K562 (cell line): ENCODE measurements at regions not wholly inside any gene's neighbourhood (a gene's known extent, or its start where the extent isn't known, plus 50 kb on each side); places are given as distances from the start of the nearest gene placed in this dataset.

Experiments
- CUX1 ChIP-seq: fragments of 200-800 bp; sonication (Bioruptor generic); IDR thresholded peaks from 2 replicates; pipeline ENCODE4 v1.6.1; 2016; ENCODE audit warnings: missing genetic modification characterization, missing compliant biosample characterization
- HDAC6 ChIP-seq: IDR thresholded peaks from 2 replicates; pipeline ENCODE4 v1.6.1; 2012; ENCODE audit warnings: low read depth, mild to moderate bottlenecking, control low read depth, inconsistent platforms, low read length, moderate library complexity
- NFYB ChIP-seq: IDR thresholded peaks from 2 replicates; pipeline ENCODE4 v1.6.1; 2011; ENCODE audit warnings: mild to moderate bottlenecking, moderate library complexity; ENCODE audit not compliant: insufficient read length; ENCODE audit errors: extremely low read depth
- SETDB1 ChIP-seq: IDR thresholded peaks from one replicate; pipeline ENCODE4 v1.6.1; 2012; ENCODE audit warnings: low read length, control low read depth, inconsistent platforms
- ZNF232 ChIP-seq: sonication (generic); formaldehyde crosslinking; IDR thresholded peaks from 2 replicates; pipeline ENCODE4 v1.8.0; 2022; ENCODE audit warnings: mild to moderate bottlenecking, missing genetic modification reagents
- ZNF395 ChIP-seq: fragments of 200-800 bp; sonication (Bioruptor generic); IDR thresholded peaks from 2 replicates; pipeline ENCODE4 v1.6.1; 2017; ENCODE audit warnings: missing genetic modification characterization, missing compliant biosample characterization
- ZNF740 ChIP-seq, 3 experiments: fragments of 200-800 bp in 1 of 3; sonication (Bioruptor generic) in 1 of 3; sonication (generic) in 1 of 3; formaldehyde crosslinking in 1 of 3; IDR thresholded peaks; 2 replicates each; pipeline versions ENCODE4 v1.6.1 to v1.8.0; 2016 to 2022; ENCODE audit warnings: mild to moderate bottlenecking in 2 of 3, missing compliant biosample characterization in 2 of 3, missing genetic modification characterization in 2 of 3, missing genetic modification reagents in 1 of 3

GRCh38 chr14:101065246-101065645 lies 161.7 kb upstream of the RTL1 start (continued):
- TF ChIP-seq CUX1 (CRISPR knock-in tag), result no peak
- TF ChIP-seq SETDB1, result no peak
- TF ChIP-seq ZNF740 (CRISPR knock-in tag; IDR thresholded peaks at IDR 0.05), result no peak
- no peak for TF ChIP-seq ZNF740 (tag; IDR thresholded peaks at IDR 0.05)
- no peak for TF ChIP-seq NFYB
- TF ChIP-seq ZNF232 (CRISPR knock-in tag), result no peak
- no peak for TF ChIP-seq ZNF395 (CRISPR knock-in tag)
- TF ChIP-seq HDAC6, result no peak
- TF ChIP-seq, all 486 proteins: peak for 0
